ENCODE measurements at regions not wholly inside any gene's neighbourhood (a gene's known extent, or its start where the extent isn't known, plus 50 kb on each side); places are given as distances from the start of the nearest gene placed in this dataset.

- Histone ChIP-seq H3K27ac (no peak overlapping the region), H3K9me3 (no peaks in the 10 kb centered on the region), H3K4me1 (no peaks in the 10 kb centered on the region), H3K4me3 (no peak overlapping the region), H3K27me3 (no peaks in the 10 kb centered on the region), H3K36me3 (no peaks in the 10 kb centered on the region), H3K9ac (ENCODE audit: low read depth in 2 of 2, low read length in 2 of 2) (no peak overlapping the region)
- no peak for DNase-seq
- intact Hi-C loops (cut with DNase I) = no loop called here
- no peak for TF ChIP-seq CTCF (IDR thresholded peaks at IDR 0.05)
Measured at GRCh38 chr5:73274881-73275663, 102.1 kb downstream of the TMEM174 start.

GRCh38 chr5:73274121-73274520 is 101.1 kb downstream of the TMEM174 start:
- Histone ChIP-seq H3K36me3 (no peaks in the 10 kb centered on the region), H3K4me1 (no peaks in the 10 kb centered on the region), H3K9ac (ENCODE audit: low read depth in 2 of 2, low read length in 2 of 2) (no peak overlapping the region), H3K27ac (no peak overlapping the region), H3K27me3 (no peaks in the 10 kb centered on the region), H3K4me3 (no peak overlapping the region), H3K9me3 (no peaks in the 10 kb centered on the region)
- TF ChIP-seq CTCF (IDR thresholded peaks at IDR 0.05) = no peak
- intact Hi-C loops (cut with DNase I) = no loop called here
- DNase-seq = no peak

- H3K4me3 ChIP-seq = no peak overlapping the region
- H3K4me1 ChIP-seq = no peaks in the 10 kb centered on the region
- H3K9ac ChIP-seq (ENCODE audit: low read depth in 2 of 2, low read length in 2 of 2) = no peak overlapping the region
- no peaks in the 10 kb centered on the region for H3K36me3 ChIP-seq
- no peak for DNase-seq
- no peak overlapping the region for H3K27ac ChIP-seq
- H3K27me3 ChIP-seq = no peaks in the 10 kb centered on the region
- intact Hi-C loops (cut with DNase I) = no loop called here
- TF ChIP-seq CTCF (IDR thresholded peaks at IDR 0.05) = no peak
- no peaks in the 10 kb centered on the region for H3K9me3 ChIP-seq
Measured at GRCh38 chr5:73273379-73274050, 100.5 kb downstream of the TMEM174 start.

GRCh38 chr5:73272351-73272750 is 99.4 kb downstream of the TMEM174 start:
- Histone ChIP-seq H3K27me3 (no peaks in the 10 kb centered on the region), H3K36me3 (no peaks in the 10 kb centered on the region), H3K27ac (no peak overlapping the region), H3K4me1 (no peaks in the 10 kb centered on the region), H3K4me3 (no peak overlapping the region), H3K9me3 (no peaks in the 10 kb centered on the region), H3K9ac (ENCODE audit: low read depth in 2 of 2, low read length in 2 of 2) (no peak overlapping the region)
- intact Hi-C loops (cut with DNase I) = no loop called here
- DNase-seq = no peak
- TF ChIP-seq CTCF (IDR thresholded peaks at IDR 0.05) = no peak

- no peaks in the 10 kb centered on the region for H3K27me3 ChIP-seq
Measured at GRCh38 chr5:73268826-73269225, 95.8 kb downstream of the TMEM174 start.

More at GRCh38 chr5:73268826-73269225, 95.8 kb downstream of the TMEM174 start:
- no peak overlapping the region for H3K9ac ChIP-seq (ENCODE audit: low read depth in 2 of 2, low read length in 2 of 2)
- intact Hi-C loops (cut with DNase I) = no loop called here
- H3K36me3 ChIP-seq = no peaks in the 10 kb centered on the region
- no peak overlapping the region for H3K4me3 ChIP-seq
- no peak overlapping the region for H3K27ac ChIP-seq
- DNase-seq = no peak
- TF ChIP-seq CTCF (IDR thresholded peaks at IDR 0.05) = no peak
- no peaks in the 10 kb centered on the region for H3K9me3 ChIP-seq
- no peaks in the 10 kb centered on the region for H3K4me1 ChIP-seq

Data from colonic mucosa (tissue), 4 donors.